Stimulated activated CD8-positive, alpha-beta memory T cell treated with anti-CD3 and anti-CD28 coated beads, Interleukin-12 subunit alpha, Interleukin-12 subunit beta, amount 100 ng/mL, for 1 hour (primary cell): ENCODE measurements at regions not wholly inside any gene's neighbourhood (a gene's known extent, or its start where the extent isn't known, plus 50 kb on each side); places are given as distances from the start of the nearest gene placed in this dataset.
"Not testable (repeated sequence)": the region's sequence is repeated elsewhere in the genome, so short reads cannot be mapped to it uniquely, and the experiment has no call there.

Source experiments
- DNase-seq: peaks from one replicate; pipeline ENCODE4 v3.0.0-alpha.2; 2020; ENCODE audit warnings: low read depth

DNA sequence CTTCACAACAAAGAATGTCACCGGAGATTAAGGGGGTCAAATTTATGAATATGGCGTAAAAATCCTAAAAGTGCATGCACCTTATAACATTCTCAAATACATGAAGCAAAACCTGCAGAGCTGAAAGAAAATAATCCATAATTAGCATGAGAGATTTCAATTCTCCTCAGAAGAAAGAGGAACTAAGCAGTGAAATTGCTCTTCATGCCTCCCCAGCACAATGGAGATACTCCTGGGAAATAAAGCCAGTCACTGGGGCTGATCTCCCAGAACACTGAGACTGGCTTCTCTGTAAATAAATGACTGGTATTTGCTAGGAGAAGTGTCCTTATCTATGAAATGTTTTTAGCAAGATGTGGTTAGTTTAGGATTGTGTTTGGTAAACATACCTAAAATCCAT, 68.1 kb downstream of the GOLGA6L6 start:
- DNase-seq, result not testable (repeated sequence)

DNA sequence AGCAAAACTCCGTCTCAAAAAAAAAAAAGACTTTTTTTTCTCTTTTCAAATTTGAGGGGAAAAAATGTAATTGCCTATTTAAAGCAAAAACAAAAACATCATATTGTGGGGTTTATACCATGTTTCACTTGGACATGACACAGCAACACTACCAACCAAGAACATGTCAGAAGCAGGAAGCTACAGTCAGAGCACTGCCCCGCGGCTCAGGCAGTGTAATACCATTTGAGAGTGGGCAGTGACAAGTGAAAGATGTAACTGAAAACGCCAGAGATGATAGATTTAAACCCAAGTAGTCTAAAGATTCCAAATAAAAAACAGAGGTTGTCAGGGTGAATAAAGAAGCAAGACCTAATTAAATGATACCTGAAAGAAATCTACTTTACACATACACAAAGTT, 68.6 kb downstream of the GOLGA6L6 start:
- not testable (repeated sequence) for DNase-seq

DNA sequence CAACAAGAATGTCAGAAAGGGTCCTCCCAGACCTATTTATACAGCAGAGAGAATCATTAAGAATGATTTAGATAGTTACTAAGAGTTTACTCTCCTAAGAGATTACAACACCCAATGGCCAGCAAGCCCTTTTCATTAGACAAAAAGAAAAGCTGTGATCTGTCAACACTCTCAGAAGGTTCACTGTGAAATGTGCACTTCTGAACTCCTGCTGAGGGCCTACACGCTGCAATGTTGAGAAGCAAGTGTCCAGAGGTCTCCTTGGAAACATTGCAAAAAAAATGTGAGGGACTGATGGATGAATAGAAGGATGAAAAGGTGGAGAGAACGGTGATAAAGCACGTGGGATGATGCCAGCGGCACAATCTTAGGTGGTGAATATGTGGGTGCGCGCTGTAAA, 70.8 kb downstream of the GOLGA6L6 start:
- DNase-seq, result not testable (repeated sequence)

DNA sequence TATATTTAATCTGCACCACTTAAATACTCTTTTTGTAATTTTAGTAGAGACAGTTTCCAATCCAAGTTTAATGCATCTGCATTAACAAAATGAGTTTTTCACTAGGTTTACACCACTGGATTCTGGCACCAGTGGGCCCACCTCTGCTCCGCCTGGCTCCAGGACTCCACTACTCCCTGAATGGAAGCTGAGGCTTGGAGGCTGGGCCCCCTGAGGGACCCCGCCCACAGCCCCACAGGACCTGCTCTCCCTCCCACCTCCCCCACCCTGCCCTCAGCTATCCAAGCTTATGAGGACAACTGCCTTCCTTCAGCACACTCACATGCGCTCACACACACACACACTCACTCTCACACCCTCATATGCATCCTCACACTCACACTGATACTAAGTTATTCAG, 100.5 kb downstream of the GOLGA6L6 start:
- DNase-seq, result not testable (repeated sequence)

DNA sequence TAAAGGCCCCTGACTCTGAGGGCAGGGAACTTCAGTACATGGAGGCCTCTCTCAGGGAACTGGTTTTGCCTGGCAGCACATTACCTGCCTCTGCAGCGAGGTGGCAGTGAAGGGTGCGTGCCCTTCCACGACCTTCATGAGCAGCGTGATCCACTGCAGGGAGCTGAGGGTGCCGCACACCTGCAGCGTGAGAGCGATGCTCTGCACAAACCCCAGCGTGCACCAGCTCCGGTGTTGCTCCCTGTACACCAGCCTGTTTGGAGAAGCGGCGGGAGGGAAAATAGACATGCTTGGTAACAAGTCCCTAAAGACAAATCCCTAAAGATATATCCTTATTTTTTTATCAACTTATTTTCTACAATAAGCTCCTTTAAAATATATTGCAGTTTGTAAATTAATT, 101.2 kb downstream of the GOLGA6L6 start:
- not testable (repeated sequence) for DNase-seq

DNA sequence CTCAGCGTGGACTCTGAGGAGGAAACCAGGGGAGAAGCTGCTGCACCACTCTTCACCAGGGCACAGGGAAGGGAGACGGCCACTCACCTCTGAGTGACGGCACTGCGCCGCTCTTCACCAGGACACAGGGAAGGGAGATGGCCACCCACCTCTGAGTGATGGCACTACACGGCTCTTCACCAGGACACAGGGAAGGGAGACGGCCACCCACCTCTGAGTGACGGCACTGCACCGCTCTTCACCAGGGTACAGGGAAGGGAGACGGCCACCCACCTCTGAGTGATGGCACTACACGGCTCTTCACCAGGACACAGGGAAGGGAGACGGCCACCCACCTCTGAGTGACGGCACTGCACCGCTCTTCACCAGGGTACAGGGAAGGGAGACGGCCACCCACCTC, 102.5 kb downstream of the GOLGA6L6 start:
- not testable (repeated sequence) for DNase-seq

DNA sequence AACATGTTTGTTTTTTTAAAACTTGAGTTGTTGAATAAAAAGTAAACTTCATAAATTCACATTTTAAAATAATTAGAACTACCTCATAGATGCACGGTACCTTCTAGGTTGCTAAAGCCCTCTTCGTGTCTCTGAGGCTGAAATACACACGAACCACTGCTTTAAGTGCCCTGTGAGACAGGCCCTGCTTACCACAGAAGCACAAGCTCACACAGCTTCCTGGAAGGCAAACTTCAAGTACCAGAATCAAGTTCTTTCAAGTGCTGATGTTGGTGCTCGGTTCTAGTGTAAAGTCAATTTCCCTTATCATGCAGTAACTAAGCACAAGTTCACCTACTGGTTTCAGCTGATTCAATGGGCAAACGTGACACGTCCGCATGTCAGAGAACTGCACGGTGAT, 103.3 kb downstream of the GOLGA6L6 start:
- DNase-seq, result not testable (repeated sequence)

DNA sequence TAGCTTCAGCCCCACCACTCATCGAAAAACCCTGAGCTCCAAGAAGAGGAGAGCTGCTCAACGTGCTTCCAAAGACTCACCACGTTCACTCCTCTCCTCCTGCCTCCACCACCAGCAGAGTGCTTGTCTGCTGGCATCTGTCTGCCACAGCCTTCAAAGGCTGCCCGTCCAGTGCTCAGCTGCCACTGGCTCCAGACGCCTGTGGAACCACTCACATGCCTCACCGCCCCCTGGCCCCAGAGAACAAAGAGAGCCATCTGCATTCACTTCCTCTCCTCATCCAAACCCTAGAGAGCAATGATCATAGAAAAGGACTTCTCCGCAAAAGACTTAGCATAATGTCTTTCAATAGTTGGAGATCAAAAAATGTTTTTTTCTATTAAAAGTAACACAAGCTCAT, 108.1 kb downstream of the GOLGA6L6 start:
- DNase-seq, result not testable (repeated sequence)

DNA sequence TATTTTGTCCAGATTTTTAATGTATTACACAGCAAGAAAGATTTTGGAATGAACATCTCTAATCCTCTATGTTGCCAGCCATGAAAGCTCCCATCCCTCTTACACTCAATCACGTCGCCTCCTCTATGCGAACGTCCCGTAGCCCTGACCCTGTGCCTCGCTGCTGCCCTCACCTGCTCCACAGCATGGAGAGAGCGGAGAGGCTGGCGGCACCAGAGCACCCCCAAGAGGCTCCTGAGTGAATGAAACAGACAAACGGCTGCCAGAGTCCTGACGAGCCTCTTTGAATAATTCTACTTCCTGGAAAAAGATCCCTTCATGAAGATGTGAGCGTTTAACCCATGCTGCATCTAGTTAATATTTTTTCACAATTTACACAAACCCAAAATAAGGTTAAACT, 111.1 kb downstream of the GOLGA6L6 start:
- DNase-seq, result not testable (repeated sequence)

DNA sequence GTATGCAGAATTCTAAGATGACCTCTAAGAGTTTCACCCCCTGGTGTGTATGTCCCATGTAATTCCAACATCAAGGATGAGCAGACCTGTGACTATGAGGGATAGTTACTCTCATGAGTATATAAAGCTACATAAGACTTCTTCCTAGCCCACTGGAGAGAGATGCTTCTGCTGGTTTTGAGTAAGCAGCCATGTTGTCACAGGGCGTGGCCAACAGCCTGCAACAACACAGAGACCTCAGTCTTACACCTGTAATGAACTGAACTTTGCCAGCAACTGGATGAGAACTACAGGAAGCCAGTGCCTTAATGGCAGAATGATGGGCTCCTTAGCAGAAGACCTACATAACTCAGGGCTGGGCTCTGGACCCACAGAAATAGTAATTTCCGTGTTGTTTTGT, 120.9 kb downstream of the GOLGA6L6 start:
- not testable (repeated sequence) for DNase-seq

DNA sequence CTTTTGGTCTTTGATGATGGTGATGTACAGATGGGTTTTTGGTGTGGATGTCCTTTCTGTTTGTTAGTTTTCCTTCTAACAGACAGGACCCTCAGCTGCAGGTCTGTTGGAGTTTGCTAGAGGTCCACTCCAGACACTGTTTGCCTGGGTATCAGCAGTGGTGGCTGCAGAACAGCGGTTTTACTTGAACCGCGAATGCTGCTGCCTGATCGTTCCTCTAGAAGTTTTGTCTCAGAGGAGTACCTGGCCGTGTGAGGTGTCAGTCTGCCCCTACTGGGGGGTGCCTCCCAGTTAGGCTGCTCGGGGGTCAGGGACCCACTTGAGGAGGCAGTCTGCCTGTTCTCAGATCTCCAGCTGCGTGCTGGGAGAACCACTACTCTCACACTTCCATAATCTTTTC, 125.0 kb downstream of the GOLGA6L6 start:
- DNase-seq, result not testable (repeated sequence)

DNA sequence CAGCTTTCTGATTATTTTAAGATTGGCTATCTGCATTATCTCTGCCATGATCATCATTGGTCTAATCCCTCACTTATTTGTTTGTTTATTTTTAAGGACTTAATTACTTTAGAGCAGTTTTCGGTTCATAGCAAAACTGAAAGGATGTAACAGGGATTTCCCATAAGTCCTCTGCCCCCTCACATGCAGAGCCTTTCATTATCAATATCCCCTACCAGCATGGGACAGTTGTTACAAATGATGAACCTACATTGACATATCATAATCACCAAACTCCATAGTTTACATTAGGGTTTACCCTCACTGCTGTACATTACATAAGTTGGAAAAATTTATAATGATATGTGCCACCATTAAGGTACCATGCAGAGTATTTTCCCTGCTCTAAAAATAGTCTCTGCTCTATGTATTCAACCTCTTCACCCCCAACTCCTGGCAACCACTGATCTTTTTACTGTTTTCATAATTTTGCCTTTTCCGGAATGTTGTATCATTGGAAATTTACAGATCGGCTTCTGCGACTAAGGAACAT, 131.9 kb downstream of the GOLGA6L6 start:
- DNase-seq, result not testable (repeated sequence)

DNA sequence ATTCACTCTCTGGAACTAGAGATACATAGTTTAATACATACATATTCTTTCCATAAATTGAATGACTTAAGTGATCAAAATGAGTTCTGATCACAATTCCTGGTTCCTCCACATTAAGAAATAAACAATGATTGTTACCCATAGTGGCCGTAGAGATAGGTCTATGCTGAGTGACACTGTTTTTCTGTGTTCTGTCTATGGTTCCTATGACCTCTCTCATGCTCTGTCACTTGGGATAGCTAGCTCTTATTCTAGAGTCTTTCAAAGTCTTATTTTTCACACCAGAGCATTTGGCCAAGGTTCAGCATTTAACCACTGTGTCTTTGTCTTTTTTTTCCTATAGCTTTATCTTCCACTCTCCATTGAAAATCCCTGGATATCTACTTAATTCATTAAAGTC, 132.4 kb downstream of the GOLGA6L6 start:
- DNase-seq, result no peak

DNA sequence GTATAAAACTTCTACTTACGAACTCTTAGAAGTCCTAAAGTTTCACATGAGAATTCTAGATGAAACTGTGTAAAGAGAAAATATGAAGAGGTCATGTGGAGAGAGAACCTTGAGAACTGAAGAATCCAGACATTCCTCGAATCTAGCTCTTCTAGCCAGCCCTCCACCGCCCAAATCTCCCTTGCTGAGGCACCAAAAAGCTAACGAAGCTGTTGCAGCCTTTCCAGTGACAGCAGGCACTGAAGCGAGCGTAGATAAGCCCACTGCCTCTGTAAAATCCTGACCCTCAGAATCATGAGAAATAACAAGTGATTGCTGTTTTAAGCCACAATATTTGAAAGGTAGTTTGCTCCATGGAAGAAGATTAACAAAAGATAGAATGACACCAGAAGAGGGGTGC, 134.0 kb downstream of the GOLGA6L6 start:
- DNase-seq, result no peak

DNA sequence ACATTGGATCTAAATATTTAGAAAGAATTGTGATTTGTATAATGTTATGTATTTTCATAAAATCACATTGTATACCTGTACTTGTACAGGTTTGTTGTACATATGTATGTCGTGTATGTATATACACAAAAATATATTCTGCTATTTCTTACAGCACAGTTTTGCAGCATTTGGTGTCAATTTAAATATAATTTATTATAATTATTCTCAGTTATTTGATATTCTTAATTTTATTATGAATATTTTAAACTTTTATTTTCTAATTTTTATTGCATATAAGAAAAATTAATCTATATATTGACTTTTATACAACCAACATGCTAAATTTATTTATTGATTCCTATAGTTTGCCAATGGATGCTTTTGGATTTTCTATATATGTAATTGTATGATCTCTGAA, 137.0 kb downstream of the GOLGA6L6 start:
- not testable (repeated sequence) for DNase-seq

DNA sequence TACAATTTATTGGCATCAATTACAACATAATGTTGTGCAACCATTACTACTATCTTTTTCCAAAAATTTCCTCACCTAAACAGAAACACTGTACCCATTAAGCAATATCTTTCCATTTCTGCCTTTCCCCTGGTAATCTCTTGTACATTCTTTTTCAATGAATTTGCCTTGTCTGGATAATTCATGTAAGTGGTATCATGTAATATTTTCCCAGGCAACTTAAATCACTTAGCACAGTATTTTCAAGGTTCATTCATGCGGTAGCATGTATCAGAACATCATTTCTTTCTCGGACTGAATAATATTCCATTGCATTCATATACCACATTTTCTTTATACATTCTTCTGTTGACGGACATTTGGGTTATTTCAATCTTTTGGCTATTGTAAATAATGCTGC, 139.0 kb downstream of the GOLGA6L6 start:
- not testable (repeated sequence) for DNase-seq

DNA sequence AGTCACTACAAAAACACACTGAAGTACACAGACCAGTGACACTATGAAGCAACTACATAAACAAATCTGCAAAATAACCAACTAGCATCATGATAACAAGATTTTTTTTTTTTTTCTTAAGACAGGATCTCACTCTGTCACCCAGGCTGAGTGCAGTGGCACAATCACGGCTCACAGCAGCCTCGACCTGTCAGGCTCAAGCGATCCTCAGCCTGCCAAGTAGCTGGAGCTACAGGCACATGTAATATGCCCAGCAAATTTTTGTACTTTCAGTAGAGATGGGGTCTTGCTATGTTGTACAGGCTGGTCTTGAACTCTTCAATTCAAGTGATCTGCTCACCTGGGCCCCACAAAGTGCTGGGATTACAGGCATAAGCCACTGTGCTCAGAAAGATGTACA, 140.5 kb downstream of the GOLGA6L6 start:
- DNase-seq, result not testable (repeated sequence)

DNA sequence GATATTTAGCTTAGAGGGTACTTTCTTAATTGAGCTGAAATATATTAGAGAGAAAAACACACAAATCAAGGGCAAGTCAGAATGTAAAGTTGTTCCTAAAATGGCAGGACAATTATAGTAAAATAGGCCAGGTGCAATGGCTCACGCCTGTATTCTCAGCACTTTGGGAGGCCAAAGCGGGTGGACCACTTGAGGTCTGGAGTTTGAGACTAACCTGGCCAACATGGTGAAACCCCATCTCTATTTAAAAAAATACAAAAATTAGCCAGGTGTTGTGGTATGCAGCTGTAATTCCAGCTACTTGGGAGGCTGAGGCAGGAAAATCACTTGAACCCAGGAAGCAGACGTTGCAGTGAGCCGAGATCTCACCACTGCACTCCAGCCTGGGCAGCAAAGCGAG, 142.9 kb downstream of the GOLGA6L6 start:
- not testable (repeated sequence) for DNase-seq

DNA sequence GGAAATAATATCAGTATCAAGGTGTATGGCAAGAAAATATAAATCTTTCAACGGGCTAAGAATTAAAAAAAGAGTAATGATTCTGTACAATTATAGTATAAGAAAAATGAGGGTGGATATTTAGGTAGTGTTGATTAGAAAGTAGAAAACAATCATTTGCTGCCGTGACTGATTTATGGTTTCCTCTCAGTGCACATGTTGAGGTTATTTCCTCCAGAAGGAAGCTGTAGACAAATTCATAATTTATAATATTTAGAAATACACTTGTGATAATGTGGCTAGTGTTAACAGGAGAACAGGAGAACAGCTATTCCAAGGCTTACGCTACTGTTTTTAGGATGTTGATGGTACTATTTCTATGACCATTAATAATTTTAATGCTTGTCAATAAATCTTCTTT, 153.4 kb downstream of the GOLGA6L6 start:
- not testable (repeated sequence) for DNase-seq

DNA sequence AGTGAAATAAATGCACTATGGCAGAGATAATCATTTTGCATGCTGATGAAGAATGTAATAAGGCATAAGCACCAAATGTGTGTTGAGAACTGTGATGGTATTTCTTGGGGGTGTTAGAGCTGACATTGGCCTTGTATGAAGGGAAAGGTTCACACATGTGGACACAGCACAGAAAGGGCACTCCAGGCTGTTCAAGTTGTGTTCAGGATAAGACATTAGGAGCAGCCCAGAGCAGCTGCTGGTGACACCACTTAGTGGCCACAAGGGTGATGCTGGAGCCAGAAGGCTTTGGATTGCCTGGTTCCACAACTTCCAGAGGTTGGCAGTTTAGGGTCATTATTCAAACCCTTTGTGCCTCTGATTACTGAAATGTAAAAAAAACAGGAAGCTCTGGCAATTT, 155.4 kb downstream of the GOLGA6L6 start:
- no peak for DNase-seq

DNA sequence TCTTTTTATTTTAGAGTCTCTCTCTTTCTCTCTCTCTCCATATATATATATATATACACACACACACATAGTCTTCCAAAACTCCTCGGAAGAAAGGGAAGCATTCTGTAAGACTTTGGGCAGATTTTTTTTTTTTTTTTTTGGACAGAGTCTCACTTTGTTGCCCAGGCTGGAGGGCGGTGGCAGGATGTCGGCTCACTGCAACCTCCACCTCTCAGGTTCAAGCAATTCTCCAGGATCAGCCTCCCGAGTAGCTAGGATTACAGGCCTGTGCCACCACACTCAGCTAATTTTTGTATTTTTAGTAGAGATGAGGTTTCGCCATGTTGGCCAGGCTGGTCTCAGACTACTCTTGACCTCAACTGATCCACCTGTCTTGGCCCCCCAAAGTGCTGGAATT, 161.4 kb downstream of the GOLGA6L6 start:
- DNase-seq, result not testable (repeated sequence)

DNA sequence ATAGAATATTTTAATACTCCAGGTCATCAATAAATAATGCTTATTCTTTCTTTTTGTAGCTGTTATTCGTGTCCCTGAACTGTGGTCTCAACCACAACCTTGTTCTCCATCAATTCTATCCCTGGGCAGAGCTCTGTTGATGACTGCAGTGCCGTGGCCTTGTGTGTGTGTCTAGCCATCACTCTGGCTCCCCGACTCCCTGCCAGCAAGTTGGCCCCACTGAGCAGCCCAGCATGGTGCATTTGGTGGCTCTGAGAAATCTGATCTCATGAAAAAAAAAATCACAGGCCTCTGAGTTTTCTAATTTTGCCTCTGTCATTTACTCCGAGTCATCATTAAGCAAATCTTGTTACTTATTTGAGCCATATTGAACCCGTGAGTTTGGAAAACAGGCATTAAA, 164.7 kb downstream of the GOLGA6L6 start:
- DNase-seq, result no peak

DNA sequence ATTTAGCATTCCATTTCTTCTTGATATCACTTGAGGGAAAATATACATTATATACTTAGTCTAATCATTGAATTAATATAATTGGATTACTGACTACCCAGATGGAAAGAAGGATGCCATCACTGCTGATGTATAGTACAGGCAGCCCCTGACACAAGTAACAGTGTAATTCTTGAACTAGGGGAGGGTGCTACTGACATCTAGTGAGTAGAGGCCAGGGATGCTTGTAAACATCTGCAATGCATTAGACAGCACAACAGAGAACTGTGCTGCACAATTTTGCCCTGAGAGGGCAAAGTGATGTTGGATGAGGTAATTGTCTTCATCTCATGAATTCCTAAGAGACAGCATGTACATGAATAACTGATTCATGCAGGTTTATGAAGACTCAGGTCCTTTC, 169.2 kb downstream of the GOLGA6L6 start:
- not testable (repeated sequence) for DNase-seq

DNA sequence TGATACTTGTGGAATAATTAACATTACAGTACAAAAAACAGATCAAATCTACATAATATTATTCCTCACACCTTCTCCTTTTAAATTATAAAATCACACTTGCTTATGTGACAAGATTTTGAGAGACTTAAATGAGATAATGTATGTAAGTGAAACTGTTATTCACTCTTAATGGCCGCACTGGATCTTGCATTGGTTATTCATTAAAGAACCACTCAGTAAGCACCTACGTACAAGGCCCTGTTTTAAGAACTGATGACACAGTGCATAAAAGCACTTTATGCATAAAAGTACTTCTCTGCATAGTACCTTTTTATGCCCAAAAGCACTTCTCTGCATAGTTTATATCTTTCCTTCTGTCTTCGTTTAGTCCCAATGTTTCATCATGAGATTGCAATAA, 172.1 kb downstream of the GOLGA6L6 start:
- no peak for DNase-seq

DNA sequence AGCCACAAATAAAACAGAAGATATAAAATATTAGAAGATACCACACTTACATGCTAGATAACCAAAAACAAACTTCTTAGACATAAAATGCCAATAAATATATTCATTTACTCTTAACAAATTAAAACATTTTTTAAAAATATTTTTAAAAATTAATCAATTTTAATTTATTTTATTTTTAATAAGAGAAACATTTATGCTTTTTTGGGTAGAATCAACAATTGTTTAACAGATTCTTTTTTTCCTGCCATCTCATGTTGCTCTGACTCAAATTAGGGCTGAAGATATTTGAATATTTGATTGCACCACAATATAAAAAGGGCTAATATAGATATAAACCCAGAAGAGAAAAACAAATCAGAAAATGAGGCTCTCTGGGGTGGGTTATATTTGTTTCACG, 172.6 kb downstream of the GOLGA6L6 start:
- no peak for DNase-seq
